ENCODE measurements at regions not wholly inside any gene's neighbourhood (a gene's known extent, or its start where the extent isn't known, plus 50 kb on each side); places are given as distances from the start of the nearest gene placed in this dataset.

GRCh38 chr3:78134496-78134895 is 1094.6 kb downstream of the ROBO2 start:
- Mint-ChIP-seq H3K36me3 (no peaks in the 10 kb centered on the region), H3K27ac (no peak overlapping the region), H3K9me3 (peaks cover 12 to 18% of the 10 kb centered on the region in 2 donors)
- ATAC-seq (no peak), DNase-seq (ENCODE audit: low spot score in 2 of 2) (no peak)

- H3K36me3 Mint-ChIP-seq = peaks cover 0 to 5% of the 10 kb centered on the region in 2 donors
- H3K27ac Mint-ChIP-seq = no peak overlapping the region
- DNase-seq (ENCODE audit: low spot score in 2 of 2) (no peak), ATAC-seq (no peak)
- peaks cover 16 to 33% of the 10 kb centered on the region in 2 donors for H3K9me3 Mint-ChIP-seq
Measured at GRCh38 chr3:78139166-78139565, 1099.3 kb downstream of the ROBO2 start.

- DNase-seq (ENCODE audit: low spot score in 2 of 2) = no peak
- no peak for ATAC-seq
Measured at GRCh38 chr3:78140274-78140673, 1100.4 kb downstream of the ROBO2 start.

GRCh38 chr3:78140866-78141265 is 1101.0 kb downstream of the ROBO2 start:
- ATAC-seq (no peak), DNase-seq (ENCODE audit: low spot score in 2 of 2) (no peak)
- Mint-ChIP-seq H3K36me3 (peaks cover 0 to 5% of the 10 kb centered on the region in 2 donors), H3K27ac (no peak overlapping the region), H3K9me3 (peaks cover 16 to 40% of the 10 kb centered on the region in 2 donors)

More at GRCh38 chr3:78140274-78140673, 1100.4 kb downstream of the ROBO2 start:
- no peak overlapping the region for H3K27ac Mint-ChIP-seq
- peaks cover 0 to 5% of the 10 kb centered on the region in 2 donors for H3K36me3 Mint-ChIP-seq
- peaks cover 16 to 36% of the 10 kb centered on the region in 2 donors for H3K9me3 Mint-ChIP-seq

GRCh38 chr3:78141269-78141668 is 1101.4 kb downstream of the ROBO2 start:
- peaks cover 16 to 44% of the 10 kb centered on the region in 2 donors for H3K9me3 Mint-ChIP-seq
- no peak for ATAC-seq
- peaks cover 0 to 5% of the 10 kb centered on the region in 2 donors for H3K36me3 Mint-ChIP-seq
- H3K27ac Mint-ChIP-seq = no peak overlapping the region
- DNase-seq (ENCODE audit: low spot score in 2 of 2) = no peak

GRCh38 chr3:78143000-78143399 is 1103.1 kb downstream of the ROBO2 start:
- no peak for ATAC-seq

GRCh38 chr3:78148986-78149717 is 1109.3 kb downstream of the ROBO2 start:
- no peak for DNase-seq (ENCODE audit: low spot score in 2 of 2)
- Mint-ChIP-seq H3K36me3 (peaks cover 0 to 5% of the 10 kb centered on the region in 2 donors), H3K27ac (no peak overlapping the region), H3K9me3 (peaks cover 18 to 21% of the 10 kb centered on the region in 2 donors)
- ATAC-seq = no peak

More at GRCh38 chr3:78143000-78143399, 1103.1 kb downstream of the ROBO2 start:
- no peak overlapping the region for H3K27ac Mint-ChIP-seq
- peaks cover 18 to 40% of the 10 kb centered on the region in 2 donors for H3K9me3 Mint-ChIP-seq
- H3K36me3 Mint-ChIP-seq = peaks cover 0 to 10% of the 10 kb centered on the region in 2 donors
- no peak for DNase-seq (ENCODE audit: low spot score in 2 of 2)

- H3K27ac Mint-ChIP-seq = no peak overlapping the region
- ATAC-seq (no peak), DNase-seq (ENCODE audit: low spot score in 2 of 2) (no peak)
- peaks cover 16 to 21% of the 10 kb centered on the region in 2 donors for H3K9me3 Mint-ChIP-seq
- H3K36me3 Mint-ChIP-seq = no peaks in the 10 kb centered on the region
Measured at GRCh38 chr3:78153973-78154372, 1114.1 kb downstream of the ROBO2 start.

GRCh38 chr3:78154521-78155186 is 1114.8 kb downstream of the ROBO2 start:
- Mint-ChIP-seq H3K36me3 (no peaks in the 10 kb centered on the region), H3K9me3 (peaks cover 16 to 21% of the 10 kb centered on the region in 2 donors)
- ATAC-seq = no peak

GRCh38 chr3:78161736-78162135 is 1121.8 kb downstream of the ROBO2 start:
- H3K9me3 Mint-ChIP-seq = peaks cover 23 to 26% of the 10 kb centered on the region in 2 donors
- H3K27ac Mint-ChIP-seq = no peak overlapping the region
- DNase-seq (ENCODE audit: low spot score in 2 of 2) = no peak
- no peaks in the 10 kb centered on the region for H3K36me3 Mint-ChIP-seq
- no peak for ATAC-seq

More at GRCh38 chr3:78154521-78155186, 1114.8 kb downstream of the ROBO2 start:
- no peak for DNase-seq (ENCODE audit: low spot score in 2 of 2)
- H3K27ac Mint-ChIP-seq = no peak overlapping the region

- H3K27ac Mint-ChIP-seq = no peak overlapping the region
- ATAC-seq = no peak
- H3K36me3 Mint-ChIP-seq = no peaks in the 10 kb centered on the region
- DNase-seq (ENCODE audit: low spot score in 2 of 2) = no peak
- H3K9me3 Mint-ChIP-seq = peaks cover 16 to 21% of the 10 kb centered on the region in 2 donors
Measured at GRCh38 chr3:78163379-78163778, 1123.5 kb downstream of the ROBO2 start.

GRCh38 chr3:78165876-78166275 is 1126.0 kb downstream of the ROBO2 start:
- DNase-seq (ENCODE audit: low spot score in 2 of 2) = no peak
- H3K9me3 Mint-ChIP-seq = peaks cover 18 to 22% of the 10 kb centered on the region in 2 donors
- ATAC-seq = no peak
- no peak overlapping the region for H3K27ac Mint-ChIP-seq
- H3K36me3 Mint-ChIP-seq = no peaks in the 10 kb centered on the region

GRCh38 chr3:78174821-78175220 is 1134.9 kb downstream of the ROBO2 start:
- Mint-ChIP-seq H3K36me3 (no peaks in the 10 kb centered on the region), H3K27ac (no peak overlapping the region), H3K9me3 (peaks cover 14 to 25% of the 10 kb centered on the region in 2 donors)
- no peak for ATAC-seq
- DNase-seq (ENCODE audit: low spot score in 2 of 2) = no peak

- Mint-ChIP-seq H3K27ac (no peak overlapping the region), H3K36me3 (no peaks in the 10 kb centered on the region), H3K9me3 (peaks cover 23 to 25% of the 10 kb centered on the region in 2 donors)
- ATAC-seq = no peak
- DNase-seq (ENCODE audit: low spot score in 2 of 2) = no peak
Measured at GRCh38 chr3:78176869-78177268, 1137.0 kb downstream of the ROBO2 start.

- H3K27ac Mint-ChIP-seq = no peak overlapping the region
- DNase-seq (ENCODE audit: low spot score in 2 of 2) (no peak), ATAC-seq (no peak)
- no peaks in the 10 kb centered on the region for H3K36me3 Mint-ChIP-seq
- H3K9me3 Mint-ChIP-seq = peaks cover 26% of the 10 kb centered on the region in 2 donors
Measured at GRCh38 chr3:78177780-78178179, 1137.9 kb downstream of the ROBO2 start.

GRCh38 chr3:78178209-78178608 is 1138.3 kb downstream of the ROBO2 start:
- ATAC-seq (no peak), DNase-seq (ENCODE audit: low spot score in 2 of 2) (no peak)
- Mint-ChIP-seq H3K27ac (no peak overlapping the region), H3K9me3 (peaks cover 25 to 26% of the 10 kb centered on the region in 2 donors), H3K36me3 (no peaks in the 10 kb centered on the region)

GRCh38 chr3:78178740-78179363 is 1139.0 kb downstream of the ROBO2 start:
- peaks cover 29 to 31% of the 10 kb centered on the region in 2 donors for H3K9me3 Mint-ChIP-seq
- no peak for ATAC-seq
- DNase-seq (ENCODE audit: low spot score in 2 of 2) = no peak

More at GRCh38 chr3:78178740-78179363, 1139.0 kb downstream of the ROBO2 start:
- Mint-ChIP-seq H3K27ac (no peak overlapping the region), H3K36me3 (no peaks in the 10 kb centered on the region)
